ENCODE measurements at regions not wholly inside any gene's neighbourhood (a gene's known extent, or its start where the extent isn't known, plus 50 kb on each side); places are given as distances from the start of the nearest gene placed in this dataset.

DNA sequence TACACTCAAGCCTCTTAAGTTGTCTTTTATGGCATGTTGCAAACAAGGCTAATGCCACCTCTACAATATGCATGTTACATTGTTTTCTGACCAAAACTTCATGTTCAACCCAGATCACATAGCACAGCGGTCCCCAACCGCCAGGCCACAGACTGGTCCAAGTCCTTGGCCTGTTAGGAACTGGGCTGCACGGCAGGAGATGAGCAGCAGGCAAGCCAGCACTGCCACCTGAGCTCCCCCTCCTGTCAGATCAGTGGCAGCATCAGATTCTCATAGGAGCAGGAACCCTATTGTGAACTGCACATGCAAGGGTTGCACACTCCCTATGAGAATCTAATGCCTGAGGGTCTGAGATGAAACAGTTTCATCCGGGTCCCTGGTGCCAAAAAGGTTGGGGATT, 324.8 kb upstream of the CHAC2 start:
- no peak for DNase-seq (ENCODE audit: low read depth)

DNA sequence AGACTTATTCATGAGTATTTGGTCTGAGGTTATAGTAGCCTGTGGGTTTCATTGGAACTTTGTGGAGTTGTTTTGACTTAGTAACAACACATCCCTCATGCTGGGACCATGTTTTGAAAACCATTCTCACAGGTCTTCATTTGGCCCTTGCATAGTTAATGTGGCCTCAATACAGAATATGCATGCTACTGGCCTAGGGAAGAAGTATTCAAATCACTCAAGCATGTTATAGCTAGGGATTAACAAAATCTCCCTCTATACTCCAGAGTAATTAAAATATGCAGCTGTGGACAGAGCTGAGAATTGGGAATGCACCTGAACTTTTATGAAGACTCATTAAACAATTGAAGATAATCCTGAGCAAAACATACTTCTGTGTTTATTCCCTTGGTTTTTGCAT, 325.5 kb upstream of the CHAC2 start:
- no peak for DNase-seq (ENCODE audit: low read depth)
- TF ChIP-seq, protein P1, sequence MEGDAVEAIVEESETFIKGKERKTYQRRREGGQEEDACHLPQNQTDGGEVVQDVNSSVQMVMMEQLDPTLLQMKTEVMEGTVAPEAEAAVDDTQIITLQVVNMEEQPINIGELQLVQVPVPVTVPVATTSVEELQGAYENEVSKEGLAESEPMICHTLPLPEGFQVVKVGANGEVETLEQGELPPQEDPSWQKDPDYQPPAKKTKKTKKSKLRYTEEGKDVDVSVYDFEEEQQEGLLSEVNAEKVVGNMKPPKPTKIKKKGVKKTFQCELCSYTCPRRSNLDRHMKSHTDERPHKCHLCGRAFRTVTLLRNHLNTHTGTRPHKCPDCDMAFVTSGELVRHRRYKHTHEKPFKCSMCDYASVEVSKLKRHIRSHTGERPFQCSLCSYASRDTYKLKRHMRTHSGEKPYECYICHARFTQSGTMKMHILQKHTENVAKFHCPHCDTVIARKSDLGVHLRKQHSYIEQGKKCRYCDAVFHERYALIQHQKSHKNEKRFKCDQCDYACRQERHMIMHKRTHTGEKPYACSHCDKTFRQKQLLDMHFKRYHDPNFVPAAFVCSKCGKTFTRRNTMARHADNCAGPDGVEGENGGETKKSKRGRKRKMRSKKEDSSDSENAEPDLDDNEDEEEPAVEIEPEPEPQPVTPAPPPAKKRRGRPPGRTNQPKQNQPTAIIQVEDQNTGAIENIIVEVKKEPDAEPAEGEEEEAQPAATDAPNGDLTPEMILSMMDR (conservative IDR thresholded peaks at IDR 0.05; ENCODE audit: control insufficient read depth, insufficient read depth, low read depth, low read length) = no peak
- no peak overlapping the region for H3K4me3 ChIP-seq (ENCODE audit: control insufficient read depth, low read depth, low read length)

More for the DNA sequence above, 324.8 kb upstream of the CHAC2 start:
- no peak overlapping the region for H3K4me3 ChIP-seq (ENCODE audit: control insufficient read depth, low read depth, low read length)
- TF ChIP-seq, protein P1 (conservative IDR thresholded peaks at IDR 0.05; ENCODE audit: control insufficient read depth, insufficient read depth, low read depth, low read length) = no peak

DNA sequence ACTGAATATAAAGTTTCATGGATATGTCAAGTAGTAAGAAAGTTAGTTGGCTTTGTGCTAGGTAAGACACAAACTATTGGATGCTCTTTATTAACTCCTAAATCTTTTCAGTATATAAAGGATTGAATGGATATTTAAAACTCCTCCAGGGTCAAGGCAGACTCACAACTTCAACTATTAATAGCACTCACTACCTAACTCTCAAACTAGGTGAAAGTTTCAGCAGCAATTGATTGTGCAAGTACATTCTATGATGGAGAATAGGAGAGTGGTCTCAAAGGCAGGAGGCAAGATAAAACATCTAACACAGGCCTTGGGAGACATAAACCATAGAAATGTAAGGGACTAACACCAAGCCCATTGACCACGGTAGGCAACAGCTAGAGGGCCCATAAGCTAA, 328.9 kb upstream of the CHAC2 start:
- H3K4me3 ChIP-seq (ENCODE audit: control insufficient read depth, low read depth, low read length) = no peak overlapping the region
- TF ChIP-seq, protein P1 (conservative IDR thresholded peaks at IDR 0.05; ENCODE audit: control insufficient read depth, insufficient read depth, low read depth, low read length) = no peak
- no peak for DNase-seq (ENCODE audit: low read depth)

DNA sequence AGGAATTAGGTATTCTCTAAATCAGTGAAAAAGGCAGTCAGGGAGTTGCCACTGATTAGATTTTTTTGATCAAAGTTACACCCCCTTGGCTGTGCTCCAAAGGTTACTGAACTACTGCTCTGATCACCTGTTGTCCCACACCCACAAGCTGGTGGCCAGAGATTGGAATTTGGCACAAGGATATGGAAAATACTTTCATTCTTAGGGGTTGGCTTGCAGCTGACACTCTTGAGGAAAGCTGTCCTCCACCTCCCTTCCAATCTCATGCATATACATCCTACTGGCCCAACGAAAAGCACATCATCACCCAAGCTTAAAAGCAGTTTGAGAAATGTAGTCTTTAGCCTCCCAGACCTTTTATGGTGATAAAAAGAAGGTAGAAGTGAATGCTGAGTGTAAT, 329.5 kb upstream of the CHAC2 start:
- TF ChIP-seq, protein P1 (conservative IDR thresholded peaks at IDR 0.05; ENCODE audit: control insufficient read depth, insufficient read depth, low read depth, low read length) = no peak
- no peak for DNase-seq (ENCODE audit: low read depth)
- H3K4me3 ChIP-seq (ENCODE audit: control insufficient read depth, low read depth, low read length) = no peak overlapping the region

DNA sequence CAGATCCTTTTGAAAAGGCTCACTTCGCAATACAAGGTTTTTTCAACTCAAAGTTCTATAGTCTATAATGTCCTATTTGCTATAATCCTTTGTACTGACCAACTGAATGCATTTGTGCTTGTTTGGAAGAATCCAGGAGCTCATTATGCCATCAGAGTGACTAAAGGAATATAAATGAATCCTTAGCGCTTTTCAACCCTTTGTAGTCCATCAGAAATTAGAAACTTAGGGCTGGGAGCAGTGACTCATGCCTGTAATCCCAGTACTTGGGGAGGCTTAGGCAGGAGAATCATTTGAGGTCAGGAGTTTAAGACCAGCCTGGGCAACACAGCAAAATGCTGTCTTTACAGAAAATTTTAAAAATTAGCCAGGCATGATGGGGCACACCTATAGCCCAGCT, 330.2 kb upstream of the CHAC2 start:
- peak; percentile 15 for DNase-seq (ENCODE audit: low read depth)
- no peak overlapping the region for H3K4me3 ChIP-seq (ENCODE audit: control insufficient read depth, low read depth, low read length)
- TF ChIP-seq, protein P1 (conservative IDR thresholded peaks at IDR 0.05; ENCODE audit: control insufficient read depth, insufficient read depth, low read depth, low read length) = no peak

DNA sequence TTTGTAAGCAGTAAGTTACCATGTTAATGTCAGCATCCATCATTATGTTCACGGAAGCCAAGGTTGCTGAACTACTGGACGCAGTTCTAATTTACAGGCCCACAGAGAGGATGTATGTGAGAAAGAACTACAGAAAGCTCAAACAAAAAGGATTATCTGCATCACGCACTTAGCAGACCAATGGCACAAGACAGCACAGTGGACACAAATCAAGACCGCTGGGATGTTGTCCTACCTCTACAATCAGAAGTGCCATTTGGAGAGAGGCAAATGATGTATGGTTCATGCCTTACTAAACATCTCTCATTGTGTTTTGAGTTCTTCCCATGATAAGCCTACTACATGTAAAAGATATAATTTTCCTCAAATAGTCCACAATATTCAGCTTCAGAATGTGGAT, 330.7 kb upstream of the CHAC2 start:
- no peak for DNase-seq (ENCODE audit: low read depth)
- no peak overlapping the region for H3K4me3 ChIP-seq (ENCODE audit: control insufficient read depth, low read depth, low read length)
- TF ChIP-seq, protein P1 (conservative IDR thresholded peaks at IDR 0.05; ENCODE audit: control insufficient read depth, insufficient read depth, low read depth, low read length) = no peak

DNA sequence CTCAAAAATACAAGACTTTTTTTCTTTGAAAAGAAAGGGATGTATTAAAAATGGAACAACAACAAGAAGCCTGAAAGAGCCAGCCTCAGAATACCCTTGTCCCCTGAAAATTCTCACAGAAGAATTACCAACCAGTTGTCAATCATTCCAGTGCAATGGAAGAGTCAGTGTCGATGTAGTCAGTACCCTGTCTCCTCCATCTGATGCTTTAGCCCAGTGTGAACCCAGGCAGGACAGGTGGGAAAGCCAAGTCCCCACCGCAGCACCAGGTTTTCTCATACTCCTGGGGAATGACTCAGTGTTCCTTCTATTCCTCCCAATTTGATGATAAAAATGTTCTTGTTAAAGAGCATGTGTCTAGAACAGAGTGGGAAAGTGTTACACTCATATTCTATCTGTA, 332.0 kb upstream of the CHAC2 start:
- TF ChIP-seq, protein P1 (conservative IDR thresholded peaks at IDR 0.05; ENCODE audit: control insufficient read depth, insufficient read depth, low read depth, low read length) = no peak
- H3K4me3 ChIP-seq (ENCODE audit: control insufficient read depth, low read depth, low read length) = no peak overlapping the region
- DNase-seq (ENCODE audit: low read depth) = no peak
